GM12878 (cell line): ENCODE measurements at regions not wholly inside any gene's neighbourhood (a gene's known extent, or its start where the extent isn't known, plus 50 kb on each side); places are given as distances from the start of the nearest gene placed in this dataset.

Source experiments
- ATAC-seq: fragments of 200-7000 bp; cut with Tn5 transposase; 3 replicates; pipeline ENCODE4 v1.9.1; 2020; ENCODE audit warnings: mild to moderate bottlenecking, moderate library complexity
- BruUV-seq: library from RNA; stranded (reverse); fragments of 400-500 nt; replicated peaks from 2 replicates; lab custom pipeline; 2021; lab: Mats Ljungman, UMichigan
- CTCF ChIA-PET: fragments of 300-600 bp; sonication (Branson Sonifier 250); formaldehyde crosslinking; extraction: SDS; loops from one replicate; lab custom pipeline; 2021; ENCODE audit warnings: inconsistent platforms; lab: Yijun Ruan, JAX
- POLR2A ChIA-PET: fragments of 350-600 bp; formaldehyde crosslinking; extraction: SDS; loops from one replicate; lab custom pipeline; 2021; ENCODE audit warnings: inconsistent platforms; lab: Charles Lee
- RAD21 ChIA-PET: fragments of 300-600 bp; sonication (Branson Sonifier 250); formaldehyde crosslinking; loops from one replicate; lab custom pipeline; 2023; ENCODE audit warnings: antibody characterized with exemption; ENCODE audit not compliant: unreplicated experiment; lab: Charles Lee
- SMC1A ChIA-PET: fragments of 300-600 bp; sonication (Branson Sonifier 250); formaldehyde crosslinking; loops from one replicate; lab custom pipeline; 2023; ENCODE audit not compliant: unreplicated experiment, uncharacterized antibody; lab: Charles Lee
- DNase-seq: peaks from one replicate; pipeline ENCODE4 v3.0.0-alpha.2; 2011; ENCODE audit warnings: low read depth, low spot score
- FAIRE-seq: peaks from 3 replicates; lab custom pipeline; 2011; peaks lifted over from hg19 to GRCh38; lab: Jason Lieb, UNC
- H2AFZ ChIP-seq: 2 replicates; pipeline ENCODE4 v1.6.0; 2011; ENCODE audit warnings: low read depth, low read length, control low read depth; ENCODE audit not compliant: control insufficient read depth
- H3K27ac ChIP-seq: 2 replicates; pipeline ENCODE4 v1.5.1; 2011; ENCODE audit warnings: control low read depth; ENCODE audit not compliant: control insufficient read depth, insufficient read depth
- H3K27me3 ChIP-seq, 2 experiments: replicated peaks in 1 of 2; 2 replicates each; pipeline versions ENCODE4 v1.6.0 to v1.6.1; 2011; ENCODE audit warnings: low read length in 1 of 2; ENCODE audit not compliant: control insufficient read depth in 2 of 2, insufficient read depth in 2 of 2
- H3K36me3 ChIP-seq, 2 experiments: 2 replicates each; pipeline ENCODE4 v1.5.1; 2011; ENCODE audit warnings: low read length in 1 of 2; ENCODE audit not compliant: control insufficient read depth in 2 of 2, insufficient read depth in 2 of 2
- H3K4me1 ChIP-seq: 2 replicates; pipeline ENCODE4 v1.6.1; 2011; ENCODE audit warnings: mild to moderate bottlenecking, low read length, moderate library complexity, mixed read lengths; ENCODE audit not compliant: control insufficient read depth, insufficient read depth
- H3K4me2 ChIP-seq: 2 replicates; pipeline ENCODE4 v1.6.0; 2011; ENCODE audit warnings: control low read depth; ENCODE audit not compliant: control insufficient read depth, insufficient read depth
- H3K4me3 ChIP-seq: fragments of 200-600 bp; sonication (generic); 2 replicates; pipeline ENCODE4 v1.5.1; 2016
- H3K79me2 ChIP-seq: 2 replicates; pipeline ENCODE4 v1.6.0; 2011; ENCODE audit warnings: low read length; ENCODE audit not compliant: control insufficient read depth, insufficient read depth
- H3K9ac ChIP-seq: 2 replicates; pipeline ENCODE4 v1.8.0; 2011; ENCODE audit warnings: low read length, control low read depth, mixed read lengths; ENCODE audit not compliant: control insufficient read depth, insufficient read depth
- H3K9me3 ChIP-seq: replicated peaks from 3 replicates; pipeline ENCODE4 v1.5.1; 2011; ENCODE audit warnings: mild to moderate bottlenecking, low read length; ENCODE audit not compliant: control insufficient read depth, insufficient read depth
- H4K20me1 ChIP-seq: 2 replicates; pipeline ENCODE4 v1.6.0; 2011; ENCODE audit not compliant: control insufficient read depth, insufficient read depth
- CUX1 ChIP-seq: IDR thresholded peaks from 2 replicates; pipeline ENCODE4 v1.6.1; 2012; ENCODE audit warnings: improper control_type of control experiment, low read depth, low read length; ENCODE audit not compliant: insufficient replicate concordance
- E4F1 ChIP-seq: fragments of 450-650 bp; IDR thresholded peaks from 2 replicates; pipeline ENCODE4 v1.6.1; 2018; ENCODE audit warnings: borderline replicate concordance, mild to moderate bottlenecking; ENCODE audit not compliant: partially characterized antibody
- EZH2 ChIP-seq: IDR thresholded peaks from 2 replicates; pipeline ENCODE4 v1.6.1; 2012; ENCODE audit warnings: low read depth, mild to moderate bottlenecking, control low read depth, inconsistent platforms, low read length, borderline replicate concordance; ENCODE audit not compliant: control insufficient read depth
- GATAD2B ChIP-seq: fragments of 450-650 bp; conservative IDR thresholded peaks from 2 replicates; pipeline ENCODE4 v1.6.1; 2017; ENCODE audit warnings: low read depth, mild to moderate bottlenecking, moderate library complexity
- HDAC6 ChIP-seq: fragments of 200-600 bp; sonication (generic); IDR thresholded peaks from one replicate; pipeline ENCODE4 v1.8.0; 2017; ENCODE audit warnings: antibody characterized with exemption; ENCODE audit not compliant: unreplicated experiment
- IRF3 ChIP-seq: fragments of 450-650 bp; IDR thresholded peaks from 2 replicates; pipeline ENCODE4 v1.6.1; 2014; ENCODE audit warnings: mild to moderate bottlenecking
- IRF4 ChIP-seq: IDR thresholded peaks from 2 replicates; pipeline ENCODE4 v1.6.1; 2011; ENCODE audit warnings: low read depth, low read length
- MEF2B ChIP-seq: fragments of 450-650 bp; IDR thresholded peaks from 2 replicates; pipeline ENCODE4 v1.6.1; 2018; ENCODE audit warnings: mild to moderate bottlenecking, moderate library complexity; ENCODE audit not compliant: partially characterized antibody, poor library complexity, severe bottlenecking
- MXI1 ChIP-seq: fragments of 150-350 bp; IDR thresholded peaks from 2 replicates; pipeline ENCODE4 v1.6.1; 2011; ENCODE audit warnings: low read depth, mild to moderate bottlenecking, inconsistent platforms, low read length, improper control_type of control experiment
- NFXL1 ChIP-seq: fragments of 450-650 bp; IDR thresholded peaks from 2 replicates; pipeline ENCODE4 v1.6.1; 2017; ENCODE audit warnings: antibody characterized with exemption, mild to moderate bottlenecking, borderline replicate concordance
- SUZ12 ChIP-seq: fragments of 200-600 bp; sonication (generic); IDR thresholded peaks from one replicate; pipeline ENCODE4 v1.6.1; 2018; ENCODE audit warnings: antibody characterized with exemption, mild to moderate bottlenecking; ENCODE audit not compliant: unreplicated experiment
- TCF3 ChIP-seq: IDR thresholded peaks from 2 replicates; pipeline ENCODE4 v1.6.1; 2012; ENCODE audit warnings: low read depth, mild to moderate bottlenecking, low read length, borderline replicate concordance; ENCODE audit not compliant: insufficient read depth
- ZNF217 ChIP-seq: fragments of 450-650 bp; IDR thresholded peaks from 2 replicates; pipeline ENCODE4 v1.6.1; 2017; ENCODE audit warnings: antibody characterized with exemption, mild to moderate bottlenecking
- WGBS: methylation state at CpG from one replicate; pipeline ENCODE4 v1.1.6; 2016; ENCODE audit warnings: low lambda C conversion rate; ENCODE audit not compliant: insufficient replicate concordance, insufficient coverage; ENCODE audit errors: missing lambda C conversion rate; 5-methylcytosine and 5-hydroxymethylcytosine counted together
- in situ Hi-C: fragments of 300-500 bp; cut with MboI; formaldehyde crosslinking; loops from 9 replicates; pipeline ENCODE4 v1.14.3; 2018; ENCODE audit warnings: mixed read lengths
- intact Hi-C: fragments of 100-400 bp; cut with micrococcal nuclease; formaldehyde crosslinking; loops from one replicate; pipeline ENCODE4 v1.14.2; 2022; ENCODE audit not compliant: unreplicated experiment

GRCh38 chr15:47917881-47918280, 200.6 kb downstream of the SEMA6D start (continued):
- TF ChIP-seq TCF3 (no peak), EZH2 (no peak), NFXL1 (no peak), GATAD2B (no peak), IRF4 (no peak), HDAC6 (no peak), ZNF217 (no peak)

GRCh38 chr15:47918877-47919276, 201.6 kb downstream of the SEMA6D start:
- CTCF ChIA-PET, result no interaction called here
- POLR2A ChIA-PET, result no interaction called here
- TF ChIP-seq SUZ12 (no peak), IRF3 (no peak), E4F1 (no peak), CUX1 (no peak), MXI1 (no peak), MEF2B (no peak)

More at GRCh38 chr15:47918877-47919276, 201.6 kb downstream of the SEMA6D start:
- Histone ChIP-seq H2AFZ (no peak overlapping the region), H3K9ac (no peak overlapping the region), H3K27ac (no peak overlapping the region), H3K27me3 (no peaks in the 10 kb centered on the region; a peak in 1 of 4 replicates), H4K20me1 (no peaks in the 10 kb centered on the region), H3K79me2 (no peaks in the 10 kb centered on the region), H3K4me2 (no peak overlapping the region), H3K36me3 (no peaks in the 10 kb centered on the region), H3K9me3 (no peaks in the 10 kb centered on the region; the same call in 2 of the 3 replicates), H3K4me3 (no peak overlapping the region), H3K4me1 (no peaks in the 10 kb centered on the region)
- FAIRE-seq (no peak), ATAC-seq (no peak), DNase-seq (no peak)
- WGBS, result 70% methylated on average over 3 of the region's 3 CpGs
- in situ Hi-C loops, result no loop called here
- intact Hi-C loops, result no loop called here
- BruUV-seq, result no TSS peak
- ChIA-PET SMC1A (no interaction called here), RAD21 (no interaction called here)
